HepG2 (cell line): ENCODE measurements at regions not wholly inside any gene's neighbourhood (a gene's known extent, or its start where the extent isn't known, plus 50 kb on each side); places are given as distances from the start of the nearest gene placed in this dataset.

Source experiments
- AHR ChIP-seq: IDR thresholded peaks from 2 replicates; pipeline ENCODE4 v1.6.1; 2018; ENCODE audit warnings: missing genetic modification reagents, missing compliant biosample characterization
- DNMT3B ChIP-seq: conservative IDR thresholded peaks from 2 replicates; pipeline ENCODE4 v1.6.1; 2016; ENCODE audit warnings: missing biosample characterization, control low read depth
- ETS1 ChIP-seq: sonication (generic); formaldehyde crosslinking; IDR thresholded peaks from 2 replicates; pipeline ENCODE4 v1.4.0; 2020; ENCODE audit warnings: missing genetic modification reagents
- HMGXB3 ChIP-seq: sonication (generic); formaldehyde crosslinking; IDR thresholded peaks from 2 replicates; pipeline ENCODE4 v1.4.0; 2020; ENCODE audit warnings: missing genetic modification reagents, borderline replicate concordance
- ISX ChIP-seq: sonication (generic); formaldehyde crosslinking; conservative IDR thresholded peaks from 2 replicates; pipeline ENCODE4 v1.5.0; 2020; ENCODE audit warnings: missing genetic modification reagents
- RFXANK ChIP-seq: IDR thresholded peaks from 2 replicates; pipeline ENCODE4 v1.6.1; 2016
- SIX4 ChIP-seq: sonication (generic); formaldehyde crosslinking; IDR thresholded peaks from 2 replicates; pipeline ENCODE4 v1.4.0; 2020; ENCODE audit warnings: missing genetic modification reagents
- TAF15 ChIP-seq: fragments of 200-400 bp; formaldehyde crosslinking; IDR thresholded peaks from one replicate; pipeline ENCODE4 v1.6.1; 2018; ENCODE audit warnings: mild to moderate bottlenecking, low read depth, low read length; ENCODE audit not compliant: poor library complexity, severe bottlenecking
- TFDP1 ChIP-seq: IDR thresholded peaks from 2 replicates; pipeline ENCODE4 v1.6.1; 2016; ENCODE audit warnings: missing compliant biosample characterization, missing genetic modification reagents, borderline replicate concordance
- TRIM24 ChIP-seq: sonication (generic); formaldehyde crosslinking; IDR thresholded peaks from 2 replicates; pipeline ENCODE4 v1.8.0; 2022; ENCODE audit warnings: mild to moderate bottlenecking, missing genetic modification reagents
- ZFX ChIP-seq: sonication (generic); formaldehyde crosslinking; IDR thresholded peaks from 2 replicates; pipeline ENCODE4 v1.4.0; 2020; ENCODE audit warnings: mild to moderate bottlenecking, low read depth, missing genetic modification reagents, moderate library complexity
- ZNF343 ChIP-seq: sonication (generic); formaldehyde crosslinking; IDR thresholded peaks from 2 replicates; pipeline ENCODE4 v1.4.0; 2020; ENCODE audit warnings: mild to moderate bottlenecking, missing genetic modification reagents
- ZNF430 ChIP-seq: sonication (generic); formaldehyde crosslinking; IDR thresholded peaks from 2 replicates; pipeline ENCODE4 v1.9.0; 2021; ENCODE audit warnings: mild to moderate bottlenecking, missing genetic modification reagents
- ZNF468 ChIP-seq: sonication (generic); formaldehyde crosslinking; IDR thresholded peaks from 2 replicates; pipeline ENCODE4 v1.8.0; 2022; ENCODE audit warnings: mild to moderate bottlenecking, moderate library complexity, missing genetic modification reagents
- ZNF501 ChIP-seq: sonication (generic); formaldehyde crosslinking; IDR thresholded peaks from 2 replicates; pipeline ENCODE4 v1.5.1; 2020; ENCODE audit warnings: mild to moderate bottlenecking, moderate library complexity, missing genetic modification reagents
- ZNF543 ChIP-seq: sonication (generic); formaldehyde crosslinking; IDR thresholded peaks from 2 replicates; pipeline ENCODE4 v1.4.0; 2020; ENCODE audit warnings: mild to moderate bottlenecking, missing genetic modification reagents

DNA sequence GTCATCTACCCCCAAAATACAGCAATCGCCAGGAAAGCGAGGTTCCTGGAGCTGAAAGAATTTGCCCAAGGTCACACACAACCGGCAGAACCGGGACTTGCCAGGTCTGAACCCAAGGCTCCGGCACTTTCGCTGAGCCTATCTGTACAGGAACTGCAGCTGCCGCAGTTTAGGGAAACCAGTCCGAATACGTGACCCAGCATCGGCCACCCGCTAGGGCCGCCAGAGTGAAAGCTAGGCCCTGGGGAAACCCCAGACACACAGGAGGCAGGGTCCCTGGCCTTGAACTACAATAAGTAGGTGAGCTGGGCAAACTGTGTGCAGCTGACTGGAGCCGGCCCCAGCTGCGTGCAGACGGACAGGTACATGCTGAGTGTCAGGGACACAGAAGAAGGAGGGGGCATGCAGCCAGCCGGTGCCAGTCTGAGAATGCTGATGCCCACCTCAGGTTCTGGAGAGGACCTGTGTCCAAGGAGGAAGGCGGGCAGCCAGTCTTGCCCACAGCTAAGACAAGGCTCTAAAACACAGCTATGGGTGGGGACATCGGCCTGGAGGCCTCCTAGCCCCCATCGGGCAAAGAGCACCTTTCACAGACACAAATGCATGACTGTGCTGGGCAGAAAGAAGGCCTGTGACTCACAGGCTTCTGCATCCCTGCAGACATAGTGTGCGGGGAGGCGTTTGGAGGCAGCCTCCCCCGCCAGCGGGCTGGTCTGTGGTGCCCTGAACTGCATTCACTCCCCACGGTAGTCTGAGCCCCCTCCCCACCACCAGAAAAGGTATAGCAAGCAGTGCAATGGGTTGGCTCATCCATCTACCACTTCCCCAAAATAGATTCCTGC, 107.4 kb upstream of the ID2 start (continued):
- peak; percentile 7; the same call in 1 of the 2 replicates for TF ChIP-seq ZNF468
- no peak for TF ChIP-seq TAF15
- TF ChIP-seq TRIM24 (CRISPR knock-in tag), result peak; percentile 70; the same call in 1 of the 2 replicates
- peak; percentile 60; the same call in 1 of the 2 replicates for TF ChIP-seq TFDP1
- TF ChIP-seq ZFX (CRISPR knock-in tag), result peak; percentile 88
- no peak; the same call in 1 of the 2 replicates for TF ChIP-seq SIX4 (CRISPR knock-in tag)
- TF ChIP-seq ZNF343 (CRISPR knock-in tag), result peak; percentile 57; the same call in 1 of the 2 replicates
- no peak; the same call in 1 of the 2 replicates for TF ChIP-seq DNMT3B (CRISPR knock-in tag)
- no peak; the same call in none of the 2 replicates for TF ChIP-seq ZNF501 (CRISPR knock-in tag)
- no peak for TF ChIP-seq RFXANK (CRISPR knock-in tag)
- TF ChIP-seq ZNF543, result peak; percentile 61; the same call in 1 of the 2 replicates
- peak; percentile 97 for TF ChIP-seq ZNF430 (CRISPR knock-in tag)
- TF ChIP-seq HMGXB3 (CRISPR knock-in tag), result no peak; the same call in 1 of the 2 replicates
- TF ChIP-seq AHR (CRISPR knock-in tag), result peak; percentile 65; the same call in 1 of the 2 replicates
- TF ChIP-seq ISX (CRISPR knock-in tag), result no peak
- no peak for TF ChIP-seq ETS1
